Fibroblast of pulmonary artery (primary cell): ENCODE measurements at regions not wholly inside any gene's neighbourhood (a gene's known extent, or its start where the extent isn't known, plus 50 kb on each side); places are given as distances from the start of the nearest gene placed in this dataset.
"Not testable (repeated sequence)": the region's sequence is repeated elsewhere in the genome, so short reads cannot be mapped to it uniquely, and the experiment has no call there.

Source experiments
- DNase-seq: peaks from one replicate; pipeline ENCODE4 v3.0.0-alpha.2; 2010; ENCODE audit warnings: low read depth
- H3K4me3 ChIP-seq: replicated peaks from 2 replicates; pipeline ENCODE4 v1.5.1; 2011; ENCODE audit warnings: low read depth, mild to moderate bottlenecking, control low read depth, low read length, moderate library complexity
- CTCF ChIP-seq: IDR thresholded peaks from 2 replicates; pipeline ENCODE4 v1.5.1; 2011; ENCODE audit warnings: mild to moderate bottlenecking, control low read depth, low read length, inconsistent platforms; ENCODE audit errors: missing control alignments

- no peak overlapping the region for H3K4me3 ChIP-seq
- no peak for TF ChIP-seq CTCF
- DNase-seq = no peak
These were observed 138.6 kb upstream of the KLF12 start for GRCh38 chr13:74272826-74273225.

DNA sequence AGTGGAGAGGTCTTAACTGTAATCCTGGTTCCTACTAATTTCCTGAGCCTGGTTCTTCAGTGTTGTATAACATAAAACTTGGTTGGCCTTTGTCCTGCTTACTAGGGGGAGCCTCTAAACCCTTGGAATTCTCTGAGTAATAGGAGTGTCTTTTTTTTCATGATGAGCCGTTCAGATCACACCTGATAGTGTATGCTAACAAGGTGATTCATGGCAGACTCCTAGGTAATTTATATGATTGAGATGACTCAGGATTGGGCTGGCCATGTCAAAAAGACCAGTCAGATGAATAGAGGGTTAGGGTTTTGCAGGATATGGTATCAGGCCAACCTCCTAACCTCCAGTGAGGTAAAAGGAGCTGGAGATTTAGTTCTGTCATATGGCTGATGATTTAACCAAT, 135.8 kb upstream of the KLF12 start:
- H3K4me3 ChIP-seq = no peak overlapping the region
- no peak for DNase-seq
- no peak for TF ChIP-seq CTCF

DNA sequence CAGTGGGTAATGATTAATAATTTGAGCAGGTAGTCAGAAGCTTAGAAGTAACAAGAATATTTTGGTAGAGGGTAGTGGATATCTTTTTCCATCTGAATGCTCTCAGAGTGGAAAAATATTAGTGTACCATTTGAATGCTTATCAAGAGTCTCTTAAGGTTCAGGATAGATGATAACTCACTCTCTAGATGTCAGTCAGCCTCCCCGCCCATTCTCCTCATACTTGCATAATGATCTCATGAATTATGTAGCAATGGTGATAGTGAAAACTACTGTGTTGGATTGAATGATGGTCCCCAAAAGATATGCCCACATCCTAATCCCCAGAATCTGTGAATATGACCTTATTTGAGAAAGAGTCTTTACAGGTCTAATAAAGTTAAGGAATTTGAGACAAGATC, 132.7 kb upstream of the KLF12 start:
- no peak overlapping the region for H3K4me3 ChIP-seq
- DNase-seq = no peak
- no peak for TF ChIP-seq CTCF

- DNase-seq = no peak
- no peak for TF ChIP-seq CTCF
- H3K4me3 ChIP-seq = no peak overlapping the region
These were observed 132.1 kb upstream of the KLF12 start for GRCh38 chr13:74266309-74266708.

GRCh38 chr13:74264333-74264732, 130.1 kb upstream of the KLF12 start:
- no peak overlapping the region for H3K4me3 ChIP-seq
- no peak for DNase-seq
- no peak for TF ChIP-seq CTCF

GRCh38 chr13:74260420-74260819, 126.2 kb upstream of the KLF12 start:
- not testable (repeated sequence) for H3K4me3 ChIP-seq, DNase-seq

- H3K4me3 ChIP-seq = no peak overlapping the region
- TF ChIP-seq CTCF = no peak
- no peak for DNase-seq
These were observed 125.4 kb upstream of the KLF12 start for GRCh38 chr13:74259641-74260040.

GRCh38 chr13:74258961-74259360, 124.8 kb upstream of the KLF12 start:
- DNase-seq = no peak
- H3K4me3 ChIP-seq = no peak overlapping the region
- no peak for TF ChIP-seq CTCF
